ENCODE measurements at regions not wholly inside any gene's neighbourhood (a gene's known extent, or its start where the extent isn't known, plus 50 kb on each side); places are given as distances from the start of the nearest gene placed in this dataset.

DNA sequence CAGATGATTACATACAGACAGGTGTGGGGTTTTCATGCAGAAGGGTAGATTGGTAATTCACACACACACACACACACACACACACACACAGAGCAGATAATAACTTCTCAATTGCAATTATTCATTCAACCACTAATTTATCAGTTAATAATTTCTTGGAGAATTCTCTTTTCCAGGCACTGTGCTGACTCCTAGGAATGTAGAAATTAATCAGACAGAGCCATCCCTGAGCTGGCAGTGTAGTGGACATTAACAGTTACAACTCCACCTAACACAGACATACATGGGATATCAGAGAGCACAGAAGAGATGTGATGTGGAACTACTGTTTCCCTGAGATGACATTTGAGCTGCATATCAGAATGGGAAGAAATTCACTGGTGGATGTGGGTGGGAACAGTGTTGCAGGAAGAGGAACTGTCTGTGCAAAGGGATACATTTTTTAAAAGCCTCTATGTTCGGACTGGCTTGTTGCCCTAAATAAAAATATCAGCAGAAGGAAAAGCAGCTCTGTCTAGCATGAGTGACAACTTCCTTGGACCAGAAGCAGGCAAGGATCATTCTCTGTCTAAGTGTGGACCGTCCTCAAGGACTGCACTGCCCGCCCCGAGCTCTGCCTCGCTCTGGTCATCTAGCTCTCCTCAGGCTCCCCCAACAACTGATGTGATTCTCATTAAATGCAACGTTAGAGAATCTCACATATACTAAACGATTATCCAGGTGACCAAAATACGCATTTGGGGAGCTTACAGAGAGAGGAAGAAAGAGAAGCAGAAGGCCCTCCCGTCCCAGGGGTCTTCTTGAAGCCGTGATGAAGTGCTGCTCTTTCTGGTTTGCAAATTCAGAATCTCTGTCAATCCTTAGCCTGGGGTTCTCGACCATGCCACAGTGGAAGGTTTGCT, 173.4 kb upstream of the TRIB2 start:
- Histone ChIP-seq H3K36me3 (no peaks in the 10 kb centered on the region), H3K4me1 (peaks cover 0 to 13% (median 4%) of the 10 kb centered on the region in 4 donors), H3K27me3 (no peaks in the 10 kb centered on the region), H3K9me3 (no peaks in the 10 kb centered on the region), H3K4me3 (no peak overlapping the region), H3K27ac (no peak overlapping the region)
- TF ChIP-seq, protein P1, sequence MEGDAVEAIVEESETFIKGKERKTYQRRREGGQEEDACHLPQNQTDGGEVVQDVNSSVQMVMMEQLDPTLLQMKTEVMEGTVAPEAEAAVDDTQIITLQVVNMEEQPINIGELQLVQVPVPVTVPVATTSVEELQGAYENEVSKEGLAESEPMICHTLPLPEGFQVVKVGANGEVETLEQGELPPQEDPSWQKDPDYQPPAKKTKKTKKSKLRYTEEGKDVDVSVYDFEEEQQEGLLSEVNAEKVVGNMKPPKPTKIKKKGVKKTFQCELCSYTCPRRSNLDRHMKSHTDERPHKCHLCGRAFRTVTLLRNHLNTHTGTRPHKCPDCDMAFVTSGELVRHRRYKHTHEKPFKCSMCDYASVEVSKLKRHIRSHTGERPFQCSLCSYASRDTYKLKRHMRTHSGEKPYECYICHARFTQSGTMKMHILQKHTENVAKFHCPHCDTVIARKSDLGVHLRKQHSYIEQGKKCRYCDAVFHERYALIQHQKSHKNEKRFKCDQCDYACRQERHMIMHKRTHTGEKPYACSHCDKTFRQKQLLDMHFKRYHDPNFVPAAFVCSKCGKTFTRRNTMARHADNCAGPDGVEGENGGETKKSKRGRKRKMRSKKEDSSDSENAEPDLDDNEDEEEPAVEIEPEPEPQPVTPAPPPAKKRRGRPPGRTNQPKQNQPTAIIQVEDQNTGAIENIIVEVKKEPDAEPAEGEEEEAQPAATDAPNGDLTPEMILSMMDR (IDR thresholded peaks at IDR 0.05), result no peak
- intact Hi-C loops (cut with DNase I; ENCODE audit: low total_unique reads), result no loop called here
- DNase-seq, result no peak

DNA sequence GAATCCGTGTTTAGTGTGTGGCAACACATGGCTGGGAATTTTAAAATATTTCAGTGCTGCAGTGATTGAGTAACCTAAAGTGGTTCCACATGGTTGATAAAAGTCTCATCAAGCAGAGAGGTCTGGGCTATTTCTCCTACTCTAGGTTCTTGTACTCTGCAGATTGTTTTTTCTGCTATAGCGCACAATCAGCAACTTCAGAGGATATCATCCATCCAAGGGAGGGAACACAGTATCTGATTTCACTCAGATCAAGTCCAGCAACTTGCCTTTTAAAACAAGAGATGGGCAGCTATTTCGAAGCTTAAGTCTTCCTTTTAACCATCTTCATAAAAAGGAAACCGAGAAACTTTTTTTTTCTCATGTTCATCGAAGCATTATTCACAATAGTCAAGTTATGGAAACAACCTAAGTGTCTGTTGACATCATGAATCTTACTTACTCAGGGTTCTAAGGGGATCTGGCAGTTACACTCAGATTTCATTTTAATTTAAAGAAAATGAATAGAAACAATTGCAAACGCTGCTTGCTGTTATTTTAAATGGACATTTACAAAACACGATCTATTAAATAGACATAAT, 172.7 kb upstream of the TRIB2 start:
- H3K36me3 ChIP-seq, result no peaks in the 10 kb centered on the region
- TF ChIP-seq, protein P1 (IDR thresholded peaks at IDR 0.05), result no peak
- intact Hi-C loops (cut with DNase I; ENCODE audit: low total_unique reads), result no loop called here

DNA sequence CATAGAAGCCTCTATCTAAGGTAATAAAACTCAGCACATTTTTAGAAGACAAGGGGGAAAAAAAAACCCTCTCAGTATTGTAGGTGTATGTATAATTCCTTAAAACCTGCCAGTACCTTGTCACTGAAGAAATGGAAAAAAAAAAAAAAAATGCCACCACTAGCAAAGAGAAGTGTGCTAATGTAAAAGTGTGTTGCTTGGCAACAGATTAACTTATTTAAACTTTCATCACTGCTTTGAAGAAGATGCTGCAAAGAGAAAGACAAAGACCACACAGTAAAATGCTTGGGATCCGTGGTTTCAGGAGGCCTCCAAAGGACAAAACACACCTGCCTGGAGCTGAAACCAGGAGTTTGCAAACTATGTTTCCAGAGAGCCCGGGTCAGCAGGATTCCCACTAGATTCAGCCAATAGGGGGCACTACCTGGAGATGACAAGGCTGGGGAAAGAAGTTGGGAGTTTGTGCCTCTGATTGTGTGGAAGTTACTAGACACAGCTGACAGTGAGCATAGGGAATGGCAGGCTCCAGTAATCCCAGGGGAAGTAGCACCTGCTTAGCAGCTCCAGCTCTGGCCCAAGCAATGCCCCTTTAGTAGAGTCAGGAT, 169.1 kb upstream of the TRIB2 start:
- intact Hi-C loops (cut with DNase I; ENCODE audit: low total_unique reads), result no loop called here
- no peak for DNase-seq

More for the DNA sequence above, 172.7 kb upstream of the TRIB2 start:
- Histone ChIP-seq H3K27ac (no peak overlapping the region), H3K27me3 (no peaks in the 10 kb centered on the region), H3K4me3 (no peak overlapping the region), H3K4me1 (peaks cover 0 to 19% (median 5%) of the 10 kb centered on the region in 4 donors), H3K9me3 (no peaks in the 10 kb centered on the region)
- DNase-seq, result no peak

DNA sequence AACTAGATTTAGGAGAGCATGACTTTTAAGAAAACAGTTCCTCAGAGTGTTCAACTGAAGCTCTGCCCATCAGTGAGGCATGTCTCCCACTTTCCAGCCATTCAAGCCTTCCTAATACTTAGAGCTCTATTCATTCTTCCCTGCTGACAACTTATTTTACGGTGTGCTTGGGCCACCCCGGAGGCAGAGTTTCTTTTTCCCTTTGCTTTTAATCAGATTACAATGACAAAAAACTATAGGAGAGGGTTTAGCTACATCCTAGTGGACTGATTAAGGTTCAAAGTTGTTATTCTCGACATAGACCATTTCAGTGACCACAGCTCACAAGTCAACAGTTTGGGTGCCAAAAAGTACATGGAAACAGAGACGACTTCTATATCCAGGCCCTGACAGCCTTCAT, 167.8 kb upstream of the TRIB2 start:
- H3K27ac ChIP-seq, result peak overlapping the region; percentile 2 to 45
- H3K9me3 ChIP-seq, result no peaks in the 10 kb centered on the region
- intact Hi-C loops (cut with DNase I; ENCODE audit: low total_unique reads), result no loop called here
- TF ChIP-seq, protein P1 (IDR thresholded peaks at IDR 0.05), result no peak
- H3K36me3 ChIP-seq, result no peaks in the 10 kb centered on the region
- H3K4me1 ChIP-seq, result peaks cover 0 to 16% (median 5%) of the 10 kb centered on the region in 4 donors
- DNase-seq, result no peak
- no peak overlapping the region for H3K4me3 ChIP-seq
- no peaks in the 10 kb centered on the region for H3K27me3 ChIP-seq

More for the DNA sequence above, 169.1 kb upstream of the TRIB2 start:
- Histone ChIP-seq H3K4me1 (peaks cover 0 to 26% (median 9%) of the 10 kb centered on the region in 4 donors), H3K27ac (no peak overlapping the region), H3K36me3 (no peaks in the 10 kb centered on the region), H3K4me3 (no peak overlapping the region), H3K9me3 (no peaks in the 10 kb centered on the region), H3K27me3 (no peaks in the 10 kb centered on the region)
- TF ChIP-seq, protein P1 (IDR thresholded peaks at IDR 0.05), result no peak

DNA sequence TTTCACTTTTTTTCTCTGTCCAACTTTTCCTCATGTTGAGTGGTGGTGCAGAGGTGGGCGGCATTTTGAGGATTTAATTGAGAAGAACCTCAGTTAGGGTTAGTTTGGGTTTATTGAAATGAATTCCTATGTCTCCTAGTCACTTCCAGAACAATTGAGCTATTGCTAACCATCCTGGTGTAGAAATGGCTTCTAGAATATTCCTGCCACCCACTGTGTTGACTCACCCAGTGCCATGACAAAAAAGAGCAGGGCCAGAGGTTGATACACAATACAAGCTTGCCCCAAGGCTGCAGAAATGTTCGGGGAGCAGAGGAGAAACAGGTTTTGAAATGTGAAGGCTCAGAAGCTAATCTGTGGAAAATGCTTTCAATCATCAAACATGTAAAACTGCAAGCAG, 167.1 kb upstream of the TRIB2 start:
- TF ChIP-seq, protein P1 (IDR thresholded peaks at IDR 0.05), result no peak
- no peaks in the 10 kb centered on the region for H3K9me3 ChIP-seq

More for the DNA sequence above, 167.1 kb upstream of the TRIB2 start:
- H3K4me3 ChIP-seq, result no peak overlapping the region
- no peak for DNase-seq
- intact Hi-C loops (cut with DNase I; ENCODE audit: low total_unique reads), result loop anchor here (10.0 kb wide), 1 partner anchor 385 kb away; no protein-coding TSS in a partner anchor
- peak overlapping the region; percentile 2 to 45 for H3K27ac ChIP-seq
- H3K36me3 ChIP-seq, result no peaks in the 10 kb centered on the region
- H3K4me1 ChIP-seq, result peaks cover 0 to 15% (median 6%) of the 10 kb centered on the region in 4 donors
- no peaks in the 10 kb centered on the region for H3K27me3 ChIP-seq

Data from tibial artery (tissue), 4 donors.